Stomach (tissue), 8 donors: ENCODE measurements at regions not wholly inside any gene's neighbourhood (a gene's known extent, or its start where the extent isn't known, plus 50 kb on each side); places are given as distances from the start of the nearest gene placed in this dataset.

Experiments
- DNase-seq, 2 donors: peaks; one replicate each; pipeline versions ENCODE4 v3.0.0 to v3.0.0-alpha.2; 2013 to 2019
- H3K27ac ChIP-seq, 5 donors: fragments of 200-600 bp in 4 of 5; sonication (generic) in 4 of 5; one replicate each; pipeline ENCODE4 v1.5.1; 2013 to 2019; ENCODE audit warnings: mild to moderate bottlenecking in 1 of 5, moderate library complexity in 1 of 5
- H3K27me3 ChIP-seq, 3 donors: fragments of 200-600 bp; sonication (generic); one replicate each; pipeline ENCODE4 v1.5.1; 2017 to 2019; ENCODE audit warnings: mixed run types in 1 of 3
- H3K36me3 ChIP-seq, 4 donors: fragments of 200-600 bp; sonication (generic); 1 replicate in 3 of 4; 2 replicates in 1 of 4; pipeline ENCODE4 v1.5.1; 2016 to 2019
- H3K4me1 ChIP-seq, 4 donors: fragments of 200-600 bp; sonication (generic); one replicate each; pipeline ENCODE4 v1.5.1; 2016 to 2019
- H3K4me3 ChIP-seq, 4 donors: fragments of 200-600 bp; sonication (generic) in 3 of 4; one replicate each; pipeline ENCODE4 v1.5.1; 2016 to 2019; ENCODE audit warnings: mild to moderate bottlenecking in 1 of 4
- H3K9me3 ChIP-seq, 4 donors: fragments of 200-600 bp; sonication (generic); one replicate each; pipeline ENCODE4 v1.5.1; 2016 to 2019
- EP300 ChIP-seq: sonication (generic); formaldehyde crosslinking; IDR thresholded peaks from one replicate; pipeline ENCODE4 v1.6.1; 2017; ENCODE audit warnings: antibody characterized with exemption
- POLR2A ChIP-seq, 4 donors: fragments of 450-650 bp; IDR thresholded peaks; one replicate each; pipeline ENCODE4 v1.6.1; 2016; ENCODE audit warnings: antibody characterized with exemption in 4 of 4, control low read depth in 2 of 4, mild to moderate bottlenecking in 1 of 4, moderate library complexity in 1 of 4
- POLR2AphosphoS5 ChIP-seq, 3 donors: sonication (generic); formaldehyde crosslinking; IDR thresholded peaks; one replicate each; pipeline ENCODE4 v1.6.1; 2016; ENCODE audit warnings: antibody characterized with exemption in 3 of 3
- WGBS, 5 donors: extraction: QIAGEN DNeasy Blood & Tissue Kit in 3 of 5; methylation state at CpG; one replicate each; pipeline versions ENCODE4 v1.1.5 to v1.1.7; 2013 to 2018; 5-methylcytosine and 5-hydroxymethylcytosine counted together
- intact Hi-C: fragments of 100-400 bp; cut with DNase I; formaldehyde crosslinking; loops from one replicate; pipeline ENCODE4 v1.15.1; 2023; ENCODE audit warnings: low total_unique reads
- TF ChIP-seq, protein P1 (sequence below), 7 experiments: fragments of 450-650 bp in 4 of 7; fragments of 200-600 bp in 3 of 7; sonication (generic) in 3 of 7; IDR thresholded peaks; one replicate each; pipeline ENCODE4 v1.5.1; 2016 to 2019; ENCODE audit warnings: antibody characterized with exemption in 7 of 7, control low read depth in 2 of 7, mild to moderate bottlenecking in 1 of 7
- donor health status: healthy with polysubstance abuse.
- donor health status: Bipolar disorder and iron deficiency.
- donor health status: healthy.

- DNase-seq: no peak
- Histone ChIP-seq H3K4me3 (no peak overlapping the region), H3K27ac (no peak overlapping the region), H3K4me1 (no peaks in the 10 kb centered on the region), H3K9me3 (no peaks in the 10 kb centered on the region), H3K36me3 (no peaks in the 10 kb centered on the region), H3K27me3 (no peaks in the 10 kb centered on the region)
- intact Hi-C loops: no loop called here
- TF ChIP-seq POLR2A (IDR thresholded peaks at IDR 0.05): no peak
- TF ChIP-seq EP300: no peak
- TF ChIP-seq, protein P1, sequence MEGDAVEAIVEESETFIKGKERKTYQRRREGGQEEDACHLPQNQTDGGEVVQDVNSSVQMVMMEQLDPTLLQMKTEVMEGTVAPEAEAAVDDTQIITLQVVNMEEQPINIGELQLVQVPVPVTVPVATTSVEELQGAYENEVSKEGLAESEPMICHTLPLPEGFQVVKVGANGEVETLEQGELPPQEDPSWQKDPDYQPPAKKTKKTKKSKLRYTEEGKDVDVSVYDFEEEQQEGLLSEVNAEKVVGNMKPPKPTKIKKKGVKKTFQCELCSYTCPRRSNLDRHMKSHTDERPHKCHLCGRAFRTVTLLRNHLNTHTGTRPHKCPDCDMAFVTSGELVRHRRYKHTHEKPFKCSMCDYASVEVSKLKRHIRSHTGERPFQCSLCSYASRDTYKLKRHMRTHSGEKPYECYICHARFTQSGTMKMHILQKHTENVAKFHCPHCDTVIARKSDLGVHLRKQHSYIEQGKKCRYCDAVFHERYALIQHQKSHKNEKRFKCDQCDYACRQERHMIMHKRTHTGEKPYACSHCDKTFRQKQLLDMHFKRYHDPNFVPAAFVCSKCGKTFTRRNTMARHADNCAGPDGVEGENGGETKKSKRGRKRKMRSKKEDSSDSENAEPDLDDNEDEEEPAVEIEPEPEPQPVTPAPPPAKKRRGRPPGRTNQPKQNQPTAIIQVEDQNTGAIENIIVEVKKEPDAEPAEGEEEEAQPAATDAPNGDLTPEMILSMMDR (IDR thresholded peaks at IDR 0.05): no peak
- no peak for TF ChIP-seq POLR2AphosphoS5 (IDR thresholded peaks at IDR 0.05)
- WGBS, 5 donors: 9 to 37% (median 9%) methylated on average over 2 of the region's 2 CpGs; no CpG with 5 or more reads in 2 of the 5 donors
Observed at GRCh38 chrY:15624928-15625327, 1100.6 kb downstream of the NLGN4Y start.

GRCh38 chrY:15648198-15648597 lies 1123.9 kb downstream of the NLGN4Y start:
- no peaks in the 10 kb centered on the region for H3K4me1 ChIP-seq
- H3K27me3 ChIP-seq: no peaks in the 10 kb centered on the region
- H3K36me3 ChIP-seq: no peaks in the 10 kb centered on the region
- no peaks in the 10 kb centered on the region for H3K9me3 ChIP-seq
- intact Hi-C loops: no loop called here
- TF ChIP-seq EP300 (no peak), POLR2AphosphoS5 (IDR thresholded peaks at IDR 0.05) (no peak), POLR2A (IDR thresholded peaks at IDR 0.05) (no peak)
- TF ChIP-seq, protein P1 (IDR thresholded peaks at IDR 0.05): no peak
- DNase-seq: no peak
- no peak overlapping the region for H3K27ac ChIP-seq
- no peak overlapping the region for H3K4me3 ChIP-seq

DNA sequence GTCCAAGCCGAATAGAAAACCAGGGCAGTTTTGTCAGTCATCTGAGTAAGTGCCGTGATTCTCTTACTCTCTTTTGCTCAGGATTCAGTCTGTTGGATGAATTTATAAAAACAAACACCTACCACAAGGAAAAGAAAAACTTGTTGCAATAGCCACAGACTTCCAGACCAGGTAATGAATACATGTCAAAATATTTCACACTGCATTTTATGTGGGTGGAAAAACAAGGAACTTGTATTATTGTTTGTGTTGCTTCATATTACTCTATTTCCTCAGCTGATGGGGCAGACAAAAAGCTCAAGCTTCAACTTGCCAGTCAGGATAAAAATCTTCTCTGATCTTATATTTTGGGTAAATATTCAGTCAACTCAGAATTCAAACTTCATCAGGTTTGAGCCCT lies 1125.7 kb downstream of the NLGN4Y start:
- DNase-seq: no peak
- WGBS, 5 donors: 70 to 77% (median 75%) methylated on average over 2 of the region's 2 CpGs; no CpG with 5 or more reads in 2 of the 5 donors
- H3K4me1 ChIP-seq: no peaks in the 10 kb centered on the region
- no peak overlapping the region for H3K4me3 ChIP-seq
- no peak overlapping the region for H3K27ac ChIP-seq
- H3K36me3 ChIP-seq: no peaks in the 10 kb centered on the region
- no peaks in the 10 kb centered on the region for H3K27me3 ChIP-seq
- H3K9me3 ChIP-seq: no peaks in the 10 kb centered on the region
- TF ChIP-seq EP300: no peak
- no peak for TF ChIP-seq POLR2AphosphoS5 (IDR thresholded peaks at IDR 0.05)
- TF ChIP-seq, protein P1 (IDR thresholded peaks at IDR 0.05): no peak
- no peak for TF ChIP-seq POLR2A (IDR thresholded peaks at IDR 0.05)
- intact Hi-C loops: no loop called here

GRCh38 chrY:15688531-15688930 lies 1164.2 kb downstream of the NLGN4Y start:
- intact Hi-C loops: no loop called here
- no peaks in the 10 kb centered on the region for H3K36me3 ChIP-seq
- no peak overlapping the region for H3K4me3 ChIP-seq
- DNase-seq: no peak
- no peak for TF ChIP-seq EP300
- TF ChIP-seq, protein P1 (IDR thresholded peaks at IDR 0.05): no peak
- TF ChIP-seq POLR2AphosphoS5 (IDR thresholded peaks at IDR 0.05): no peak
- no peak for TF ChIP-seq POLR2A (IDR thresholded peaks at IDR 0.05)
- WGBS, 5 donors: 69 to 85% (median 83%) methylated on average over 1 of the region's 1 CpG; no CpG with 5 or more reads in 2 of the 5 donors
- H3K27ac ChIP-seq: no peak overlapping the region
- H3K27me3 ChIP-seq: no peaks in the 10 kb centered on the region
- H3K4me1 ChIP-seq: no peaks in the 10 kb centered on the region
- H3K9me3 ChIP-seq: no peaks in the 10 kb centered on the region
